HG02588 (cell line): ENCODE measurements at regions not wholly inside any gene's neighbourhood (a gene's known extent, or its start where the extent isn't known, plus 50 kb on each side); places are given as distances from the start of the nearest gene placed in this dataset.
"Not testable (repeated sequence)": the region's sequence is repeated elsewhere in the genome, so short reads cannot be mapped to it uniquely, and the experiment has no call there.

Experiments
- ATAC-seq: cut with Tn5 transposase; IDR thresholded peaks from one replicate; pipeline ENCODE4 v1.9.1; 2021; ENCODE audit warnings: mild to moderate bottlenecking, moderate library complexity; ENCODE audit not compliant: unreplicated experiment

DNA sequence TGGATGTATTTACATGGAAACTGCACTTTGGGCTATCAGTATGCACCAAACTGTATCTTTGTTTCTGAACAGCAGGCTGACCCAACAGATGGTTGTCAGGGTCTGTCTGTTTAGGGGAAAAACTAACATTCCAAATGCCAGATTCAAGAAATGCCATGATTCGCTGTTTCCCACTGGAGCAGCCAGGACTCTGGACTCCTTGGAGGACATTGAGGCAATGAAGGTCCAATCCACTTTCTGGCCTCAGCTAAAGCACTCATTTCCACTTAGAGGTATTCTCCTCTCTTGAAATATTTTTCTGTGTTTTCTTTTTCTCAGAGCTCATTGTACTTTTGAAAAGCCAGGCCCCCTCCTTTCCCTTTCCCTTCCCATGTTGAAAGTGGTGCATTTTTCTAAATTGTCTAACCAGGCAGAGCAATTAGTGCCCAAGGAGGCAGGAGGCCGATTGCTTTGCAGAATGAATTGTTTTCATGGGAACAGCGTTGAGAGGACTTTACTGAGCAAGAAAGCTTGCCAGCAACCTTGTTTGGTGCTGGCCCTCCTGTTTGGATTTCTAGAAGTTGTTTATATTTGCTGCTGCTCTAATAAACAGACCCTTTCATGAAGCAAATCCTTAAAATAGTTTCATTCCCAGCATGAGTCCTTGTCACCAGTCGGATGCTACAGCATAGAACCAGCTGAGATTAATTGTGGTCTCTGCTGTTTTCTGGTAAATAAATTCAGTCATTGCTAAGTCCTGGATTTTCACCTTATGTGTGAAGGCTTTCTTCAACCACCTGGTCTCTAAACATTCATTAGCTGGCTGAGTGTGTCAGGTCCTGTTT is 132.8 kb upstream of the TAF11L2 start:
- ATAC-seq, result no peak

DNA sequence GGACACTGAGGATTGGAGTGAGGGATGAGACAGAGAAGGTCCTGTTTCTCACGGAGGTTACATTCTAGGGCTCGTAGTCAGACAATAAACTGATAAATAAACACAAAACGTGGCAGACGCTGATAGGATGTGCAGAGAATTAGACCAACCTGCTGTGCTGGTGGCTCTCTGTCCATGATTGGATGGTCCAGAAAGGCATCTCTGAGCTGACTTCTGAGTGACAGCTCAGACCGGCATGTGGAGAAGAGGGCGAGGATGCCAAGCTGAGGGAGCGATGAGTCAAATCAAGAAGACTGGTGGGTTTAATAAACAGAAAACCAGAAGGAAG is 132.3 kb upstream of the TAF11L2 start:
- ATAC-seq, result no peak

DNA sequence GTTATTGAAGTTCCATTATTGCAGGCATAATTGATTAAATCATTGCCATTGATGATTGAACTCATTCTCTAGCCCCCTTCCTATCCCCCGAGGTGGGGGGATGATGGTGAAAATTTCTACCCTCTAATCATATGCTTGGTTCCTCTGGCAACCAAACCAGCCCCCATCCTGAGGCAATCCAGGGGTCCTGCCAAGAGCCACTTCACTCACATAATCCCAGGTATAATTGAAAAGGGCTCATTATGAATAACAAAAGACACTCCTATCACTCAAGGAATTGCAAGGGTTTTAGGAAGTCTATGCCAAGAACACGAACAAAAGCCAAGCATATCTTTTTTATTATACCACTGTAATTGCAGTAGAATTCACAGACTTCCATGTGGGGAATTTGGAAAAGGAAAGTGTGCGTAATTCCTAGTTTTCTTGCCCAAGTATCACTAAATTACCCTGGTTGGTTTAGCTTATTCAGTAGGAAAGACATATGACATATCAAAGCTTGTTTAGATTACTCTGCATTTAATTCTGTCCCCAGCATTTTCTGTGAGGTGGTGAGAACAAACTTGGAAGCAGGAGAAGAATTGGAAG is 130.7 kb upstream of the TAF11L2 start:
- ATAC-seq, result no peak

DNA sequence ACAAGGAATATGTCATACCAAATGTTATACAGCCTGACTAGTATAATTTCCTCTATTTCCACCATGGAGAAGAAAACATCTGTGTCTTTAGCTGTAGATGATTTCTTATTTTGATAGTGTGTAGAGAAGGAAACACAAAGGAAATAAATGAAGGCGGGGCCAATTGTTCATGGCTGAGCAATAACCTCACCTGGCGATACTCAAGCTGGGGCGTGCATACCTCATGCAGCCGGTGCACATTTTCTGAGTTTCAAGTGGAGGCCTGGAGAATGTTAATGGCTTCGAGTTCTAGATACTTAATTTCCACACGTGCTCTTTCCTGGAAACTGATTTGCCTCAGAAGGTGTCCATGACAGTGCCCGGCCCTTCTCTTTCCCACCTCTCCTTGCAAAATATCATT is 127.4 kb upstream of the TAF11L2 start:
- ATAC-seq, result no peak

DNA sequence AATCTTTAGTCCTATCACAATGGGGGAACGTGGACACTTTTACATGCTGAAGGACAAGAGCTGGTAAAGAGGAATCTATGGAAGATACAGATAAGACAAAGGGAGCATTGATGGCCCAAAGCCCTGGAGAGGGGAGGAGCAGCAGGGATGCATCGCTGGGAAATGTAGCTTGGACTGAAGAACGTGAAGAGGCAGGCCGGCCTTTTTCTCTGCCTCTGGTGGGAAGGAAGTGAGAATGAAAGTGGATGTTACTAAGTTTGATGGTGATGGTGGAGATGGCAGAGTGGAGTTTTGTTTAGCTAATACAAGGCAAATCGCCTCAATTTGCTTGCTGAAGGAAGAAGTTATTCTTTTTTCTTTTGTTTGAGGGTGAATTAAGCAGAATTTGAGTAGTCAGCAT is 124.6 kb upstream of the TAF11L2 start:
- ATAC-seq, result no peak

DNA sequence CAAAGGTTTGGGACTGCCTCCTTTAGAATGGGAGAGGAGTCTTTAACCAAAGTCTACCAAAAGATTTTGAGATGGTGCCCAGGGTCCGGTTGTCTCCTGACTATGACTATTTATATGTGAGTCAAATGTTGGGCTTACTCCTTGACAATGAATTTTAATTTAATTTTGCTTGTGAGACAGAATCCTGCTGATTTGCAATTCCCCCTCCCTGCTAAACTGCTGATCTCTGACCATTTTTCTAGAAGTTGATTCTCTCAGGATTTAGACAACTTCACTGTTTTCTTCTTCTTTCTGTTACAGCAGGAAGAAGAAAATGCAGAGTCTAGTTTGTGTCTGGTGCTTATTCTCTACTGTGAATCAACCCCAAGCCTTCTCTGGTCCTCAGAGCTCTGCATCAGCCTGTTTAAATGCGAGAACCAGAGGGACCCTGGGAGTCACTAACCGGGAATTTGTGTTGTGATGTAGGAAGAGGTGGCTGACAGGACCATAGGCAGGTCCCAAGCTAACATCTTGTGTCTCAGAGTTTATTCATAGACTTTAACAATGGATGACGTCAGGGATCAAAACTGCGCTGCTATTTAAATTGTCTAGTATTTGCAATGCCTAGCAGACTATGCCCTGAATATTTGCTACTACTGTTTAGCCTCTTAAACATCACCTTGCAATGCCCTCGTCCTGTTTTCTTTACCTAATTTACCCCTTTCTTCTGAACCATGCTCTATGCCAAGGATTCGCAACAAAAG is 124.0 kb upstream of the TAF11L2 start:
- no peak for ATAC-seq

DNA sequence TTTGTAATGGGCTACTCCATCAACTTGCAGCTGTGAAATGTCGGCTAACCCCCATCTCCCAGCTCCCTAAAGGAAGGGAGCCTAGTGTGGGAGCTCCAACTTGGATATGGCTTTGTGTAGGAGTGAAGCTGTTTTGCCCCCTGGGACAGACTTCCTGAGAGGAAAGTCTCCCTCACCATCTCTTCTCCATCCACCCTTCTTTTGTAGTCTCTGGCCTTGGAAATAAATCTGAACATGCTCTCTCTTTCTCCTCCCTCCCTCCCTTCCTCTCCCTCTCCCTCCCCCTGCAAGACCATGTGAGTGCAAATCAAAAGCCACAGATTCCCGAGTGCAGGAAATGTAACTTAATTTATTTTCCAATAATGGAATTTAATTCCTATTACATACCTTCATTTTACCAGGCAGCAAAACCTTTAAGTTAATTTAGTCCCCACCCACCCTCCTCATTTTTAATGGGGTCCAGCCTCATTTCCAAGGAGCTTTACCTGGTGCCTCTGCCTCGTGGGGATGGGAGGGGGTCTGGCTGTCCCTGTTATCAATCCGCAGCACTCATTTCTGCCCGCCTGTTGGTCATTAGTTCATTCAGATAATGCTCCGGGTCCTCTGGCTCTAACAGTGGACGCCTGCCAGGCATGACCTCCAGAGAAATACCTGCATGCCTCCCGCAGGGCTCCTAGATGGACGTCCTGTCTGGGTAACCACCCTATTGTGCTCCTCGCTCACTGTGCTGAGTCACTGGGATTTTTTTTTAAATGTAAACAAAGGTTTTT is 122.9 kb upstream of the TAF11L2 start:
- ATAC-seq, result no peak

DNA sequence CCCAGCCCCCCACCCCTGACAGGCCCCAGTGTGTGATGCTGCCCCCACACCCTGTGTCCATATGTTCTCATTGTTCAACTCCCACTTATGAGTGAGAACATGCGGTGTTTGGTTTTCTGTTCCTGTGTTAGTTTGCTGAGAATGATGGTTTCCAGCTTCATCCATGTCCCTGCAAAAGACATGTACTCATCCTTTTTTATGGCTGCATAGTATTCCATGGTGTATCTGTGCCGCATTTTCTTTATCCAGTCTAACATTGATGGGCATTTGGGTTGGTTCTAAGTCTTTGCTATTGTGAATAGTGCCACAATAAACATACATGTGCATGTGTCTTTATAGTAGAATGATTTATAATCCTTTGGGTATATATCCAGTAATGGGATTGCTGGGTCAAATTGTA is 122.1 kb upstream of the TAF11L2 start:
- not testable (repeated sequence) for ATAC-seq

DNA sequence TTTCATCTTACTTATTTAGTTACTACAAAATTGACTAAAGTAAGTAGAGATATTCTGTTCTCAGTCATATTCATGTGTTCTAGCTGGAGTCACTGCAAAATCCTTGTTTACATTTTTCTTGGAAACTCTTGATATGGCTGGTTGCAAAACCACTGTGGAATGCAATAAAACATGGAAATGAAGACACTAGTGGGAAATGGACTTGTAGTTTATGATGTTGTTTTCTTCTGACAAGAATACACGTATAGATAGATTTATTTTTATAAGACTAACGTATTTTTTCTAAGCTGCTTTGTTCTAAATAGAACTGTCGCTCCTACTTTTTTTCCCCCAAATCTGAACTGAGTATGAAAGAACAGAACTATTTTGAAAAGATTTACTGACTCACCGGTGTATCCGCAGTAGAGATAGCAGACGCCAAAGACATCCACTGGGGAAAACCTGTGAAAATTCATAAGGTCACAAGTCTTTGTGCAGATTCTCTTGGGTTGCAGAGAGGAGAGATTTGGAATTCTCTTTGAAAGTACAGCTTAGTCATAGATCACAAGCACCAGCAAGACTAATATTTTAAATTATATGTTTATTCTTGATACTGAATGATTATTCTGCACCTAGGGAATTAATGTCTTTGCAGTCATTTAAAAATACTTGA is 119.6 kb upstream of the TAF11L2 start:
- no peak for ATAC-seq

DNA sequence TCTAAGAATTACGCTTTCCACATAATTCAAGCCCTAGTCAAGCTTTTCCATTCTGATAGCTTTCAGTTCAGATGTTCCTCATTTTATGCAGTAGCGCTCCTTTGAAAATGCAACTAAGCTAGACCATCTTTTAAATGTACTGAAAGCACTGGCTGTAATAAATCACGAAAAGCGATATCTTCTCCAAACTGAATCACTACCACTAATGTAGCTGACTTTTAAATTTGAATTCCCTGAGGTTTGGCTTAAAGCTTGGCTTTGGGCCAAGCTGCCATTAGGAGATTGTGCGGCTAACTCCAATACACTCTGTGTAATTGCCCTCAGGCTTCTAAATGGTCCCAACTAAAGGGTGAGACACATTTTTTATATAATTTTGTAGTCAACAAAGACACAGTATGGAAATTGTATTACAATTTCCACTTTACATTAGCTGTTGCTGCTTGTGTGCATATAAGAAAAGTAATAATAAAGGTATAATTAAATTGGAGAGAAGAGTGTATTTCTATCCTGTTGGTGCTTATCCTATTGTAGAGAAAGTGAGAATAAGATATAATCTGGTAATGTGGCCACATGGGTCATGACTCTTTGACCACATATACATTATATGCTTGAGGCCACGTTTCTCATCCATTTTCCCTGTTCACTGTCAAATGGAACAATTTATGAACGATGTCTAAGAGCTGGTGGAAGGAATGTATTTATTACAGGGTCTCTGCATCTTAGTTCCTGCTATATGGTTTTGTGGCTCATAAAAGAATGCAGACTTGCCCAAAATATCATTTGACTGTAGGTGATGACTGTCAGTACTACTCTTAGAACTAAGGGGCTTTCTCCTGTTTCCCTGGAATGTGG is 118.7 kb upstream of the TAF11L2 start:
- ATAC-seq, result no peak

DNA sequence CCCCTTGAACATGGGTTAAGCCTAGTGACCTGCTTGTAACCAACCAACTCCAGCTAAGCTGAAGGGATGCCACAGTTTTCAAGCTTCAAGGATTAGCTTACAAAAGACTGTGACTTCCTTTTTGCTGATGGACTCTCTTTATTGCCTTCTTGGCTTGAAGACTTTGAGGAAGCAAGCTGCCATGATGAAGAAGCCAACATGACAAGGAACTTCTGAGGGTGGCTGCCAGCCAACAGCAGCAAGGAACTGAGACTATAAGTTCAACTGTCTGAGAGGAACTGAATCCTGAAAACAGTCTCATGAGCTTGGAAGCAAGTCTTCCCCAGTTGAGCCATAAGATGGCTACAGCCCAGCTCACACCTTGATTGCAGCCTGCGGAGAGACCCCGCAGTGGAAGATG is 116.1 kb upstream of the TAF11L2 start:
- no peak for ATAC-seq

DNA sequence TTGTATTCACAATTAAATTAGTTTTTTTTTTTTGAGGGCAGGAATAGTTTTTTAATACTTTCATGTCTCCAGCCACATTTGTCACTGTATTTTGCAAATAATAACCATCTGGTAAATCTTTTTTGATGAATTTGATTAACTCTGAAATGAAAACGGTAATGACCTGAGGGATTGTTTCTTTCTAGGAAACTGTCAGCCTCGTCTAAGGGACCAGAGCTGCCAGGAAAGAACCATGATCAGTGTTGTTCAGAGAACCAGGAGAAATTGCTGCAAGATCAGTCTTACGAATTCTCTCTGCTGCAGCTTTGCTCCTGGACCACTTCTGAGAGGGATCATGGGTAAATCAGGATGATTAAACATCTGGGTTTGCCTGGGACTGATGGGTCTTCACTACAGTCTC is 114.5 kb upstream of the TAF11L2 start:
- no peak for ATAC-seq

DNA sequence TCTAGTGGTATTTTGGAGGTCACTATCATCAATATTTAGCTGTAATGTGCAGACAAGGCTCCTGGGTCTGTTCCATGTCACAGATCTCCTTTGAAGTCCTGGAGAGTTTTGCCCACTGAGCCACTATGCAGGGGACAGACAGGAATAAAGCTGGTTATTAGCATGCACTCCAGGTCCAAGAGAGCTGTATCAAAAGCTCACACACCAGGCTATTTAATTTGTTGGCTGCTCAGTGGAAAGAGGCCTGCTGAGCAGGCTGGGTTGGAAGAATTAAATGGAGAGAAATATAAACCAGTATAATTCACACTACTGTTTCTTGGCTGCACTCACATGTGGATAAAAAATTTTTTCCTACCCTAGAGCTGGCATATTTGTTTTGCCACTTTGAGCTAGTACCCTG is 113.8 kb upstream of the TAF11L2 start:
- no peak for ATAC-seq

DNA sequence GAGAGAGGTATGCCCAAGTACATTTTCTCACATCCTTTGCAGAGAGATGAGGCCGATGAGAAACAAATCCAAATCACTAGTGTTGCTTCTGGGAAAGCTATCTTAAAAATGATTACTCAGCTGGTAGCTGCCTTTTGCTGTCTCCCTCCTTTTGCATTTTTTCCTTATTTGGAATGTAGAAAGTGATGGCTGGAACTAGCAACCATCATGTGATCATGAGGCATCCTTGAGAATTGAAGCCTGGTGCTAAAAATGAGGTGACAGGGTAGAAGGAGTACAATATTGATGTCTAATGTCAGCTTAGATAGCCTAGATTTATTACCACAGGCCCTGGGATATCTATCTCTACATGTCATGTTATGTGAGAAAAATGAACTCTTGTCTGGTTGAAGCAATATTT is 109.3 kb upstream of the TAF11L2 start:
- no peak for ATAC-seq

DNA sequence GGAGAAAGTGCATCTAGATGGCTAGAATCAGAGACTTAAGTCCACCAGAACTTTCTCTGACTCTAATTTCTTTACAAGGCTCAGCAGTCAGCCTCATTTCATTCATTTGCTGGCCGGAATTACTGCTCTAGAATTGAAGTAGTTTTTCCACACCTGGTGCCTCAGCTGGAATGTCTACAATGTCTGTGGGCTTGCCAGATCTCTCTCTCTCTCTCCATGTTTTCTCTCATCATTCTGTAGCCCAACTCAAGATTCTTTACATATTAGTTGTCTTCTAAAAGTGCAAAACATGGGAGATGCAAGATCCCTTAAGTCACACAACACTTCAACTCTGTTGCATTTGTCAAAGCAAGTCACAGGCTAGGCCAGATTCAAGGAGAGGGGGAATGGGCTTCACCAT is 103.9 kb upstream of the TAF11L2 start:
- no peak for ATAC-seq

DNA sequence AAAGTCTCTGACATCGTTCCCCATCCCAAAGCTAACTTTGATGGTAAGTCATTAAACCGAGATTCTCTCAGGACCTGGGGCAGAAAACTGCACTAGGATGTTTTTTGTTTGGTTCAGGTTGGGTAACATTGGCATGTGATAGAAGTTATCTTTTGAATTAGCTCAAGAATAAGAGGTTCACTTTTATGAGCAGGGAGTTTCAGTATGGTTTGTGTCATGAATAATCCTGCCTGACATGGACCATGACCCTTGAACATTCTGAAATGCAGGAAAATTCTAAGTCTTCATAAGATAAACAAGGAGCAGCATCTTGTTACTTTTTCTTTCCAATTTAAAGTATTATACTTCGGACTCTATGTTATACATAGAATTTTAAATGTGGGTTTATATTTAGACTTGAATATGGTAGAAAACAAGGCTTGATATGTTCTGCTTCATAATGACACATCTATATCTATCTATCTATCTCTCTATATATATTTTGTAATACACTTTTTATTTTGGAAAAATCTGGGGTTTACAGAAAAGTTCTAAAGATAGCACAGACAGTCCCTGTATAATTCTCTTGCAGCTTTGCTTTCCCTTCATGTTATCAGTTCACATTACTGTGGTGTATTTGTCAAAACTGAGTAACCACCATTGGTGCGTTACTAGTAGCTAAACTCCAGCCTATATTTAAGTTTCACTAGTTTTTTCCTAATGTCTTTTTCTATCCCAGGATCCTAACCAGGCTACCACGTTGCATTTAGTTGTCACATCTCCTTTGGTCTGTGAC is 102.7 kb upstream of the TAF11L2 start:
- no peak for ATAC-seq

DNA sequence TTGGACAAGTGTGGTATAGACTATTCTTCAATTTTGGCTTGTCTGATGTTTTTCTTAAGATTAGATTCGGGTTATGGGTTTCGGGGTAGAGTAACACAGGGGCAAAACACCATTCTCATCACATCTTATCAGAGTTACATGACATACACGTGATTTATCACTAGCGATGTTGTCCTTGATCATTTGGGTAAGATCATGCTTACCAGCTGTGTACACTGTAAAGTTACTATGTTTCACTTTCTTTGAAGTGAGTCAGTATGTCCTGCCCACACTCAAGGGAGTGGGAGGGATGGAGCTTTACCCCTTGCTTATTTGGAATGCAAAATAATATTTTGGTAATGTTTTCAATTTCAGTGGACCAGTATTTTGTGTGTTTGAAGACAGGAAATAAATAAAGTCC is 101.8 kb upstream of the TAF11L2 start:
- peak; percentile 78 for ATAC-seq

DNA sequence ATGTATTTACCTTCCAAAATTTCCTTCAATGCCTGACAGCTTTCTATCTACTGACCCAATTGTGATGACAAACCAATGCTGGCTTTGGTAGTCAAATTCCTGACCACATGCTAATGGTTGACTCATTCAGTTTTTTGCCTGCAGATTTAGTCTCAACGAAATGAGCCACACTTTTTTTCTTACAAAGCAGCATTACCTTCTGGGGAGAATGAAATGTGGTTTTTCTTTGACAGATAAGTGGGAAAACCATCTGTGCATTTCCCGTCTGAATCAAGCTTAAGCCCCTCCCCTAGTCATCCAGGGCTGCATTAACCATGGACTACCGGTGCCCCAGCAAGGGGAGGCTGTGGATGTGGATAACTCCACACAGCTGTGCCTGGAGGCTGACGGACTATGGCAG is 99.6 kb upstream of the TAF11L2 start:
- ATAC-seq, result peak; percentile 47
